HPDE6-E6E7 (cell line): ENCODE measurements at regions not wholly inside any gene's neighbourhood (a gene's known extent, or its start where the extent isn't known, plus 50 kb on each side); places are given as distances from the start of the nearest gene placed in this dataset.

ENCODE experiments used
- DNase-seq: peaks from one replicate; pipeline ENCODE4 v3.0.0; 2011; ENCODE audit warnings: missing footprints; ENCODE audit errors: extremely low spot score

DNA sequence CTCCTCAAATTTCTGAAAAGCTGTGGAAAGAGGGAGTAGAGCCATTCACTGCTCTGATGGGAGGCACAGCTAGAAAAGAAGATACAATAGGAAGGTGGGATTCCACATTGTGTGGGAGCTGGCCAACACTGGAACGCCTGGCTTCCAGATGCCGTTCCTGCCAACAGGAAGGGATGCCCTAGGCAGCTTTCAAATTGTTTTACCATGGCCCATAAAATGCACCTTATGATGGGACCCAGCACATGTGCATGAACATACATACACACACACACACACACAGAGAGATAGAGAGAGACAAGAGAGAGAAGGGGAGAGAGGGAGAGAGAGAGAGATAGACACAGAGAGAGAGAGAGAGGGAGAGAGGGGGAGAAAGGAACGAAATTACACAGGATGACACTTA, 86.1 kb upstream of the BZW1 start:
- DNase-seq: no peak

DNA sequence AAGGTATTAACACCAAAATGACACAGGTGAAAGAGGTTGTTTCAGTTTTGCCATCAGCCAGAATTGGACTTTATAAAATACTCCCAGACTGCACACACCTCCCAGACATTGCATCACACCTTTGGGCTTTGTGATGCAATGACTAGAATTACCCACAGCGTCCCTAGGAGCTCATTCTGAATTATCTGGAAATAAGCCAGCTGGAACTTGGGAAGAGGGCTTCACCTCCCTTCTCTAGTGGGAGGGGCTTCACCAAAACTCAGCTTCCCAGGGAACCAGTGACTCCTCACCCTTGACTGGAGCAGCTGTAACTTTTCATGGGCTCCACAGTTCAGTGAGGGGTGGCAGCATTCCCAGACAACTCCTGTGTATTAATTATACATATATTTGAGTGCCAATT, 83.1 kb upstream of the BZW1 start:
- DNase-seq: peak; percentile 25

DNA sequence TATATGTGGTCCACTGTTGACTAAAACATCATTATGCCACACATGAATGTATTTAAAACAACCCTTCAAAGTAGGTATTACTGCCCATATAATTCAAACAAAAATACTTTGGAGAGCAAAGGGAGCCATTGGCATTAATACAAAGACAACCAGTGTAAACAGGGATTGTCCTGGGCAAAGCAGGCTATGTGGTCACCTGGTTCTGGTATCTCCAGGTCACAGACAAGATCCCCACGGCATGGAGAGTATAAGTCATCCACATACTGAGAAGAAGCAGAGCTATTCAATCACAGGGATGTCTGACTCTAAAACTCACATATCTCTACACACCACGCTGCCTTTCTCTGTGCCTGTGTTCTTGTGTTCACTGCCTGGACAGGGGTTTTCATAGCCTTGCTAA, 81.4 kb upstream of the BZW1 start:
- DNase-seq: no peak

DNA sequence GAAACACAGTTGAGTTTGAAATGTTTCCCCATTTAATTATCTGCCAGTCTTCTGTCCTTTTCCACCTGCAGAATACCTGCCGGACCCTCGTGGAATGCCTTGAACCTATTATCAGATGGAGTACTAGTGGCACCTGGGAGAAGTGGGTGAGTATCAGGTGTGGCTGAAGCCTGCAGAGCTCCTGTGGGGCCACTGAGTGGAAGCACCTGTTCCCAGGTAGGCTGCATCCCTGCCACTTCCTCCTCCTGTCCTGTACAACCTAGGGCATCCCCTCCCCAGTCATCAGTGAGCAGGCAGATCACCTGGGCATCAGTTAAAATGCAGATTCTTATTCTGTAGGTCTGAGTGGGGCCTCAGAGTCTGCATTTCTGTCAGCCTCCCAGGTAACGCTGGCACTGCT, 80.8 kb upstream of the BZW1 start:
- no peak for DNase-seq

DNA sequence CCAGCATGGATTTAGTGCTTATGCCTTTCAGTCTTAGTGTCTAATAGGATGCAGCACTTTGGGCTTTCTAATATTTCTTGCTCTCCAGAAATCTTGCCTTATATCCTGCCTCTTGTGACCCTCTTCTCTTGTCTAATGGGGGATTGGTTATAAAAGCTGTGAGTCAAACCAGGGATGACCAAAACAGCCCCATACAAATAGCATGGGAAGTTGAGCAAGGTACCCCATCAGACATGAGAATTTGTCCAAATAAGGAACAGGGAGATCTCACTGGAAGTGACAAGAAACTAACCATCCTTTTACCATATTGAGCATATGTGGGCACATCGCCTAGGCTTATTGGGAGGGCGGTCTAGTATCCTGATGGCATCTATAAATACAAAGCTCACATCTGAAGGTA, 78.8 kb upstream of the BZW1 start:
- DNase-seq: no peak

DNA sequence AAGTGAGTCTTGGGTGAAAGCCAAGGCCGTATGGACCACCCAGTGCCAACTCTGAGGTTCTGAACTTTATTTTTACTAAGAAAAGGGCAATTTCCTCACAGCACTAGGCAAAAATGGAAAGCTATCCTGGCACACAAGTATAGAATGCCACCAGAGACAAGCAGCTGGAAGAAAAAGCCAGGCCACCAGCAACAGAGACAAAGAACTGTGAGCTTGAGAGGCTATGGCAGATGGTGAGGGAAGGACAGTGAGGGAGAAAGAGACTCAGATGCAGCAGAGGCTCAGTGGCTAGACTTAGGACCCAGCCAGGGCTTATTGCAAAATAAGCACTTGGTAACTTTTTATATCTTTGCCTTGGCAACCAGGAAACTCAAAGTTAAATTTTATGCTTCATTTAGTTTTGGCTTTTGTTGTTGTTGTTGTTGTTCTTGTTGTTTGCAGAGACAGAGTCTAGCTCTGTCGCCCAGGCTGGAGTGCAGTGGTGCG, 78.0 kb upstream of the BZW1 start:
- DNase-seq: no peak

DNA sequence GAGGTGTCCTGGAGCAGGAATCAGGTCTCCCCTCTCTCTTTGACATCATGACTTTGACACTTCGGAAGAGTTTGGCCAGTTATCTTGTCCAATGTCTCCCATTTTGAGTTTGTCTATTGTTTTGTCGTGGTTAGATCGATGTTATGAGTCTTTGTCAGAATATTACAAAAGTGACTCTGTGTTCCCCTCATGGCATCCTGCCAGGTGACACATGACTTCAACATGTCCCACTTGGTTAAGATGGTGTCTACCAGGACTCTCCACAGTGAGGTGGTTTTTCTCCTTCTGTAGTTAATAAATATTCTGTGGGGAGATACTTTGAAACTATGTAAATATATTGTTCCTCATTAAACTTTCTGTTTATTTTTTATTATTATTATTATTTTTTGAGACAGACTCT, 76.6 kb upstream of the BZW1 start:
- DNase-seq: no peak

DNA sequence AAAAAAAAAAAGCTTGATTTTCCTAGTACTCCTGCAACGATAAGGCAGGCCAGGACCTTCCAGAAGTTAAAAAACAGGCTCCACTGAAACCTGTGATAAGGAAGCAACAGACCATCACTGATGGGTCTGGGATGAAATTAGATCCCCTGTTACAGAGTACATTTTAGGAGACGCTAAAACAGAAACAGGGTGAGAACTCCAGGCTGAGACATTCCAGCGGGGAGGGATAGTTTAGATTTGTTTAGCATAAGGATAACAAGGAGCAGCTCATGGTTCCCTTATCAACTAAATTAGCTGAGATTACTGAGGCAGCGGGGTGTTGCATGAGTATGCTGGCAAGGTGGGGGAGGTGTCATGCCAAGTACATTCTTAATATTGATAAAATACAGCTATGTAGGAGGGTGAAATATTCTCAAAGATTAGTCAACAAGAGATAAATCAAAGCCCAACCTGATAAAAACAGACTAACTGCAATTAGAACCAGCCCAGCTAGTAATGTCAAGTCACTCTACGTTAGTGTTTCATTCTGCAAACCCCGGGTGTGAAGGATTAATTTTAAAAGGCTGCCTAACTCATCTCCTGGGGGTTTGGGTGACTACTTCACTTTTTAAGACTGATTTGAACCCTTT, 75.0 kb upstream of the BZW1 start:
- no peak for DNase-seq

DNA sequence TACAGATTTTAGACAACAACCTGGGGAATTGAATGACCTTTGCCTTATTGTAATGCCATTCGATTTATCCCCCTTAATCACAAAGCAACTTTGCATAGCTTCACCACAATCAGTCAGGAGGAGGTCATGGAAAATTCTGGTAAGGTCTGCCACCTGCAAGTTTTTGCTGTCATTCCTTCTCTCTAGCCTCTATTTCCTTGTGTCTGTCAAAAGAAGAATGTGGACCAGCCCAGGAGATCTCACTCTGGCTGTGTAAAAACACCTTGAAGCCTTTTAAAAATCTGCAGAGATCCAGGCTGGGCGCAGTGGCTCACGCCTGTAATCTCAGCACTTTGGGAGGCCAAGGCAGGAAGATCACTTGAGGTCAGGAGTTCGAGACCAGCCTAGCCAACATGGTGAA, 74.1 kb upstream of the BZW1 start:
- no peak for DNase-seq

DNA sequence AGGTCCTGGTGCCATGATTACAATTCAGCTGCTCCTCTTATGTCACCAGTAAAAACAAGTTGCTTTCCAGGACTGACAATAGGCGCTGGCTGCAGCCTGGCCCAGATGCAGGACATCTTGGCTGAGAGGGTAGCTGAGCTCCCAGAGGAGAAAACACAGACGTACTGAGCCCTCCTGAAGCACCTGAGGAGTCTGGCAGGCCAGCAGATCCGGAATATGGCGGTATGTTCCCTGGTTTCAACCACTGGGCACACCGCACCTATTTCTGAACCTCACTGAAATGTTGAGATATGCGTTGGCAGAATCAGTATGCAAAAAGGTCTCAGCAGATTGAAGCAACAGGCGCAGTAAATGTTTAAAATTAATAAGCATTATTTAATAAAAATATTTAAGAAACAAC, 73.1 kb upstream of the BZW1 start:
- no peak for DNase-seq

DNA sequence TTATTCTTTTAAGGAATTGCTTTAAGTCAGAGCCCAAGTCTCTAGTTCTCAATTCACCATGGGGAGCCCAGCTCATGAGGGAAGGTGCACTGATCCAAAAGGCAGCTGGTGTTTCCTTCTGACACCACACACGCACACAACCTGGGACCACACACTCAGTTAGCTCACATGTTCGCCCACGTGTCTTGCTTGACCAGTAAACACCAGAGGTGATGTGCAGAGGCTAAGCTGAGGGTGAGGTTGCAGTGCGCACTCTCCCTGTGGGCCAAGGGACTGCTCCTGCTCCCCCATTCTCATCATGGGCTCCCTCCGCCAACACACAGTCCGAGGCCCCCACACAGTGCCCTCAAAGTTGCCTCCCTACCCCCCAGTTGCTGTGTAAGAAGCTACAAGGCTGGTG, 70.8 kb upstream of the BZW1 start:
- no peak for DNase-seq

DNA sequence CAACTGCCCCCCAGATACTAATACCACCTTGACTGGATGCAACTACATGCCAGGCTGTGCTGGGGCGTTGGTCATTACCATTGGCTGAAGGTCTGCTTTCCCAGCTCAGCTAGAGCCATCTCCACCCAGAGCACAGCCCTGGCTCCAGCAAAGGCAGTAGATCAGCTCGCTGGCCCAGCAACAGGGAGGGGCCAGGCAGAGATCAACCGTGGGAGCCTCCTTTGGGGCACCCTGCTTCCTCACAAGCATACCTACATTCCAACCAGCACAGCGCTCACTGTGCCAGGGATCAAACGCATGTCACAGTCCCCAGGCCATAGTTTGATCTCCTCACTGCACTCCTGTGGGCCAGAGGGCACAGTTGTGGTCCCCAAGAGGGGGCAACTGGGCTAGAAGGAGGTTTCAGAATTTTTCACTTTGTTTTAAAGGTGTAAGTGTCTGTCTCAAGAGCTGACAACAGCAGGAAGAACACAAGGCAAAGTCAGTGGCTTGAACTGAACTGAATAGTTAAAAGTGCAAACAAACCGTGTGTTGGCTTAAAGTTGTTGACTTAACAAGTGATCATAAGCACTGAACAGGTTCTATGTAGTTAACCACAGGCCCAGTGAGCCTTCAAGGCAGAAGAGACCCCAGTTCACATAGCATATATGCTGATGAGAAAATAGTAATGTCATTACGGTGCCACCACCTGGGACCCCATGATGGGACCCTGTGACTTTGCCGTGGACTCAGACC, 70.1 kb upstream of the BZW1 start:
- DNase-seq: no peak

DNA sequence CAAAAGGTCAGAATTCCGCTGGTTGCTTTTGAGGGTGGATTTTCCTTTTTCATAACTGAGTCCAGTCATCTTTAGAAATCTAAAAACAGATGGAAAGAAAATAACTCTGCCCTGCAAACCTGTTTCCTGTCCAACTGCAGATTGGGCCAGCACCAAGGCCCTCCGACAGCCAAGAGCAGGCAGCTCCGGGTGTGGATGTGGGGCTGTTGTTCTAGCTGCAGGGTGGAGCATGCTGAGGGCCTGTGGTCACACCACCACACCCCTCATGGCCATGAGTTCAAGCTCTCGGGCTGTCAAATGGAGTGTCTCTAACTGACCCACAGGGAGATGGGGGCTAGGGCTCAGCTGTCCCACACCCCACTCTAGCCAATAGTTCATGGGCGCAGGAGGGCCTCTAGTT, 69.3 kb upstream of the BZW1 start:
- DNase-seq: no peak

DNA sequence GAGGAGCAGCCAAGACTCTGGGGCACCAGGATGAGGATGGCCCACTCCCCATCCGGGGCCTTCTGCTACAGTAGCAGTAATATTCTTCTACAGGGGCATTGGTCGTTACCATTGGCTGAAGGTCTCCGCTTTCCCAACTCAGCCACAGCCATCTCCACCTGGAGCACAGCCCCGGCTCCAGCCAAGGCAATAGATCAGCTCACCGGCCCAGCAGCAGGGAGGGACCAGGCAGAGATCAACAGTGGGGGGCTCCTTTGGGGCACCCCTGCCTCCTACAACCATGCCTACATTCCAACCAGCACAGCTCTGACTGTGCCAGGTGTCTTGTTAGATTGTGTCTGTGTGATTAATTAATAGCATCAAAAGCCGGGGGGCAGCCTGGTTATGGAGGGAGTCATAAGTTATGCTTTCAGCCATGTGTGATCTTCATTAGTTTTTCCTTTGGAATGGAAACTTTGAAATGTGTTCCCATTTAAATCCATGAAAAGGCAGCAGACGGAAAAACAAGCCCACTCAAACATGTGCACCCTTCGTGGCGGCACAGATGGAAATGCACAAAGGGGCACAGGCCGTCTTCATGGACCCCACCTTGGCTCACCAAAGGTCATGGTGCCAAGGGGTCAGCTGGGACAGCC, 68.6 kb upstream of the BZW1 start:
- no peak for DNase-seq

DNA sequence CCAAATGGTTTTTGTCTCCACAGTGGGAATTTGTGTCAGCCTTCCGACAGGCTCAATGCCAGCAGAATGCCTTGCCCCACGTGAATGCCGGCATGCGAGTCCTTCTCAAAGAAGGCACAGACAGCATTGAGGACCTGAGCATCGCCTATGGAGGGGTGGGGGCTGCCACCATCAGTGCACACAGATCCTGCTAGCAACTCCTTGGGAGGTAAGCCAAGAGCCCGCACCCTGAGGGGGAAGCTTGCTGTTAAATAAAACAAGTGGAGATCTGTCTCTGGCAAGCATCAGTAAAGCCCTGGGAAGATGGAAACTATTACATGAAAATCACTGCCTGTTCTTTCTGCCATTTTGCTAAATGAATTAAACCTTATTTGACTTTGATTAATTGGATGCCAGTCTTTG, 67.5 kb upstream of the BZW1 start:
- no peak for DNase-seq

DNA sequence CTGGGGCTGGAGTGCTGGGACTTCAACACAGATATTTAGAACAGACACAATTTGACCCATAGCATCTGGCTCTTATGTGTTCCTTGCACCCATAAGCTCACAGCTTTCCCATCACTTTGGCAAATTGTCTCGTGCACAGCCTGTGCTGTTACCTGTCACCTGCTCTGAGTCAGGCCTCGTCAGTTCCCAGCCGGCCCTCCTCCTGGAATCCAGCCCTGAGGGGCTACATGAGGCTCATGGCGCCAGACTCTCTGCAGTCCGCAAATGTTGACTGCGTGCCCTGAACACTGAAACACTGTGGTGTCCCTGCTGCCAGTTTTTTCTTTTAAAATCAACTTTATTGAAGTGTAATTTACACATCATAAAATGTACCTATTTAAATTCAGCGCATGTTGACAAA, 65.4 kb upstream of the BZW1 start:
- DNase-seq: no peak

DNA sequence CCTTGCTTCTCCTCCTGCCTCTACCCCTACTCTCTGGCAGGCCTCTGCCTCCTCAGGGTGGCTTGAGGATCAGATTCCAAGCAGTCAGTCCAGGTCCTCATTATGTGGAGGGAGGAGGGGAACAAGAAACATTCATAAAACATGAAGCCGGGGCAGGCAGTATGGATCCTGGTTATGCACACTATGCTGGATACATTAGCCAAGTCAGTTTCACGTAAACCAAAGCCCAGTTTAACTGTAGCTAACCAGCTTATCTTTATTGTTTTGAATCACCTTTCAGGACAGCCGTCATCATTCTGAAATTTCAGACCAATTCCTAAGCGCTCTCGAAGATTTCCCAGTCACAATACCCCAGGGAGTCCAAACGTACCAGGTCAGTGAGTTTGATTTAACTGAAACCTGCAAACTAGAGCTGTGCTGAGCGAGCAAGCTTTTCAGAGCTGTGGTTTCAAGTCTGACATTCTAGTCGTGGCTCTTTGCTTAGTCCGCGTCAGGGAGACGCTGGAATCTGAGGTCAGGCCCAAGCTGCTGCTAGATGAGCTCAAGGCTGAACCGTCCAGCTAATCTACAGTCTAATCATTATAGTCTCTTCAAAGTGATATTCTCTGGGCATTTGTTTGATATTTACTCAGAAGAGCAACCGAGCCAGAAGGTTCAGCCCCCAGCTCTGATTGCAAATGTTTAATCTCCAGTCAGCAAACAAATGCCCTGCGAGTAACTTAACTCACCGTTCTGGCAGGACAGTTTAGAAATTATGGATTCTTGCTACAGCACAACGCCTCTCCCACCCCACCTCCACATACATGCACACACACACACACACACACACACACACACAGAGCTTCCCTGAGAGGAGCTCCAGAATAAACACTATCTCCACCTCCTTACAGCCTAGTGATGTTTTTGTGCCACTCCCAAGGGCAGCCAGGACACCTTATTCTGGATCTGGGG, 63.8 kb upstream of the BZW1 start:
- no peak for DNase-seq

DNA sequence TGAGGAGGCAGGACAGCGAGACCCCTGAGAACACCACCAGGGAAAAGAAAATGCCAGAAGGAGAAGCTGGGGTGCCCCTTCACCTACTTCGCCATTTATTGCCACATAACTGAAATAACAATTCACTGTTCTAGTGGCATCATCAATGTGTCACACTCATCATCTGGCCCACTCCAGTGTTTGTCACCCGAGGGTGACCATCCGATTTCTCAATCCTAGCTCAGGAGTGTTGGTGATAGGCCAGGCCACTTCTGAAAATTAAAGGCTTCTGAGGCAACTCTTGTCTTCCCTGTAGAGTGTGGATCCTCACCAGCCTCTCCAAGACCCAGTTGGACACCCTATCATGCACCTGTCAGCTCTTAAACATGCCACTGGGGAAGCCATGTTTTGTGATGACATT, 62.9 kb upstream of the BZW1 start:
- DNase-seq: no peak

DNA sequence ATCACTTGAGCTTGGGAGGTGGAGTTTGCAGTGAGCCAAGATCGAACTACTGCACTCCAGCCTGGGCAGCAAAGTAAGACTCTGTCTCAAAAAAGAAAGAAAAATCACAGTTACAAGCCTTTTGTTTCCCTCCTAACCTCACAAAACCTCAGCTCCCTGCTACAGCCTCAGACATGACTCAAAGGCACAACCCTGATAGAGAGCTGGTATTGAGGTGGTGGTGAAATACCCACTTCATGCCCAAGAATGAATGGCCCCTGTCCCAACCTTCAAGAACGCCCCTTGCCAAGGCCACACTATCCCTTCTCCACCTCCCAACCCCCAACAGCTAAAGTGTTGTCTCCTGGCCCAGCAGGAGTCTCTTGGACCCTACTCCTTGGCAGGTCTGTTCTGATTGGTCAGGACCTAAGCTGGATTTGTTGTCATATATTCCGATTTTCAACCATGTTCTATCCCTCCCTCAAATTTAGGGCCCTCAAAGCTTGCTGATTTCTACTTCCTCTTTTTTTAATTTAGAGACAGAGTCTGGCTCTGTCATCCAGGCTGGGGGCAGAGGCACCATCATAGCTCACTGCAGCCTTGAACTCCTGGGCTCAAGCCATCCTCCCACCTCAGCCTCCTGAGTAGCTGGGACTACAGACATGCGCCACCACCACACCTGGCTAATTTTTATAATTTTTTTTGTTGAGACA, 61.9 kb upstream of the BZW1 start:
- no peak for DNase-seq

DNA sequence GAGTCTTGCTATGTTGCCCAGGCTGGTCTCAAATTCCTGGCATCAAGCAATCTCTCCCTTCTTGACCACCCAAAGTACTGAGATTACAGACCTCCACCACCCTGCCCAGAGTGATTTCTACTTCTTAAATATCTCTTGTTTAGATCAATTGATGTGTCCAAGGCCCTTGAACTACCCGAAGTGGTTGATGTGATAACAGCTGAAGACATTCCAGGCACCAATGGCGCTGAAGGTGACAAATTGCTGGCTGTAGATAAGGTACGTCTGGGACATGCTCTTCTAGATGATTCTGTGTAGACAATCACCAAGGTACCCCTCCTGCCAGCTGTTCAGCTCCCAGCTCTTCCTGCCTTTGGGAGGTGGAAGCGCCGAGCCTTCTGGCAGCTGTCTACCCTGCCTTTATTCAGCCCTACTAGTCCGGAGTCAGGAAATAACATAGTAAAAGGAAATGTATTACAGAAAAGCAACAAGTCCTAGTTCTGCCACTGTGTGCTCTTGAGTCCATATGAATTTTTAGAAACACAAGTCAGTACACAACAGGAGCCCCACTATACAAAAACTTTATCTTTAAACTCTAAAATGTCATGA, 61.3 kb upstream of the BZW1 start:
- DNase-seq: no peak

DNA sequence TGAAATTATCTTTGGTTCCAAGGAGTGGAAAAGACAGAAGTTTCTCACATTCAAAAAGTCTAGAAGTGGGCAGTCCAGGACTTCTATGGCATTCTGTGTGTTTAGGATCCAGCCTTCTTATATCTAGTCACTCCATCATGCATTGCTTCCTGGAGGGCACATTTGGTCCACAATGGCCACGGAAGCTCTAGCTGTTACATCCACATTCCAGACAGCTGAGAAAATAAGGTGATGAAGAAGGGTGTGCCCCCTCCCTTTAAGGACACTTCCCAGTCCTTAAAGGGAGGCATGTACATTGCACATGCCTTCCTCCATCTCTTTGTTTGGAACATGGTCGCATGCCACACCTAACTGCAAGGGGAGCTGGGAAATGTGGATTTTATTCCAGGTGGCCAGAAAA, 59.9 kb upstream of the BZW1 start:
- no peak for DNase-seq
